Activated CD4-positive, alpha-beta memory T cell treated with anti-CD3 and anti-CD28 coated beads for 36 hours (primary cell): ENCODE measurements at regions not wholly inside any gene's neighbourhood (a gene's known extent, or its start where the extent isn't known, plus 50 kb on each side); places are given as distances from the start of the nearest gene placed in this dataset.

Experiments used
- CTCF ChIA-PET: fragments of 350-600 bp; sonication (Branson Sonifier 250); formaldehyde crosslinking; loops from one replicate; lab custom pipeline; 2021; ENCODE audit warnings: antibody characterized with exemption, inconsistent platforms; lab: Charles Lee
- POLR2A ChIA-PET: fragments of 350-600 bp; sonication (Branson Sonifier 250); formaldehyde crosslinking; loops from one replicate; lab custom pipeline; 2021; ENCODE audit warnings: antibody characterized with exemption; lab: Charles Lee
- DNase-seq: peaks from one replicate; pipeline ENCODE4 v3.0.0-alpha.2; 2020
- H3K27ac Mint-ChIP-seq: one replicate; pipeline ENCODE4 v1.8.0; 2021; ENCODE audit warnings: mixed read lengths
- H3K27me3 Mint-ChIP-seq: one replicate; pipeline ENCODE4 v1.8.0; 2021; ENCODE audit warnings: mixed read lengths
- H3K36me3 Mint-ChIP-seq: one replicate; pipeline ENCODE4 v1.8.0; 2021; ENCODE audit warnings: mixed read lengths
- H3K4me1 Mint-ChIP-seq: one replicate; pipeline ENCODE4 v1.8.0; 2021; ENCODE audit warnings: low read depth, mixed read lengths
- H3K4me3 Mint-ChIP-seq: one replicate; pipeline ENCODE4 v1.8.0; 2021; ENCODE audit warnings: mild to moderate bottlenecking, mixed read lengths
- H3K9me3 Mint-ChIP-seq: one replicate; pipeline ENCODE4 v1.8.0; 2021; ENCODE audit warnings: mixed read lengths
- intact Hi-C: fragments of 100-400 bp; cut with micrococcal nuclease; formaldehyde crosslinking; loops from one replicate; pipeline ENCODE4 v1.15.1; 2023

DNA sequence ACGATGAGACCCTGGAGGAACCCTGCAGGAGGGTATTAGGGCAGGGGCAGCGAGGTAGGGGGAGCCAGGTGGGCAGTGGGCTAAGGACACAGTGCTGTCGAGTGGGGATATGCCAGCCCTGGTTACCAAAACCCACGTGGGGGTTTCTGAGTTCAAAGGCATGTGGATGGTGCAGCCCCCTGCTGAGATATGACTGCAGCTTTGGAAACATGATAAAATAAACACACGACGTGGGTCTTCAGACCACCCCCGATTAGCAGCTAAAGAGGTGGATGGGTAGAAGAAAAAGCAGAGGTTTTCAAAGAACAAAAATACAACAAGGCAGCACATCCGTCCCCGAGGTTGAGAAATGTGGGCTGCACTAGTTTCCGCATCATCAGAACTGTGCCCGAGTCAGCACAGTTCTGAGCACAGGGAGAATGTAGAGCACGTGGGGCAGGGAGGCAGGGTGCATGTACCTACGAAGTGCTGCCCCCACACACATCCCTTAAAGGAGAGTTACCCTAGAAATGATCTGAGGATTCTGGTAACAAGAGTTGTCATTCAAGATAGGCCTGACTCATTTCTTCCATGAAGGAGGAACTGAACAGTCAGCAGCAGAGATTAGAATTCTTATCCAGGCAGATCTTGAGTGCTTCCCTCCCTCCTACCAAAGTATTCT, 121.3 kb downstream of the RPLP1 start:
- Mint-ChIP-seq H3K9me3 (no peaks in the 10 kb centered on the region), H3K36me3 (no peaks in the 10 kb centered on the region)

DNA sequence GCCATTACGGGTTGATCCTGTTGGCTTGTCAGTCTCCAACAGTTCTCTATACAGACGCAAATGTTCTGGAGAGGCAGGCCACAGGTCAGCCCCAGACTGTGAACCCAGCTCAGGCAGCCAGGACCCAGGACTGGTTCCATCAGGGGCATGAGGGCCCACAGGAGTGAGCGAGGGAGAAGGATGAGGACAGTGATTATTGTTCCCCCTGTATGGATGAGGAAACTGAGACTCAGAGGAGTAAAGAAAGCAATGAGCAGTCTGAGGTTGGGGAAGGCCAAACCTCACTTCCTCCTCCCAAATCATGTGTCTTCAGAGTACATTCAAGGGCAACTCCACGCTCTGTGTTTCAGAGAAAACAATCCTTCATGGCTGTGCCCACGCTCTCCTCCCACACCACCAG, 121.9 kb downstream of the RPLP1 start:
- ChIA-PET POLR2A (no interaction called here), CTCF (interaction anchor here (1.1 to 1.5 kb wide), 3 partner anchors 110 to 892 kb away, joined by 3 to 5 read pairs (median 3); no protein-coding TSS in a partner anchor)
- Mint-ChIP-seq H3K9me3 (no peaks in the 10 kb centered on the region), H3K4me3 (no peak overlapping the region), H3K36me3 (no peaks in the 10 kb centered on the region), H3K27me3 (no peaks in the 10 kb centered on the region), H3K27ac (peak overlapping the region; percentile 57), H3K4me1 (peaks cover 37% of the 10 kb centered on the region)
- intact Hi-C loops = loop anchor here (1.0 to 10.0 kb wide), 9 partner anchors 47 to 523 kb away; partner anchors contain the start of gene TLE3
- DNase-seq = peak; percentile 28

More for the DNA sequence above, 121.3 kb downstream of the RPLP1 start:
- H3K4me3 Mint-ChIP-seq = no peak overlapping the region
- intact Hi-C loops = loop anchor here (1.0 to 10.0 kb wide), 9 partner anchors 47 to 523 kb away; partner anchors contain the start of gene TLE3
- ChIA-PET POLR2A (no interaction called here), CTCF (interaction anchor here (1.1 kb wide), 1 partner anchor 893 kb away, joined by 5 read pairs; no protein-coding TSS in a partner anchor)
- no peaks in the 10 kb centered on the region for H3K27me3 Mint-ChIP-seq
- H3K27ac Mint-ChIP-seq = peak overlapping the region; percentile 57
- DNase-seq = peak; percentile 87
- peaks cover 37% of the 10 kb centered on the region for H3K4me1 Mint-ChIP-seq

DNA sequence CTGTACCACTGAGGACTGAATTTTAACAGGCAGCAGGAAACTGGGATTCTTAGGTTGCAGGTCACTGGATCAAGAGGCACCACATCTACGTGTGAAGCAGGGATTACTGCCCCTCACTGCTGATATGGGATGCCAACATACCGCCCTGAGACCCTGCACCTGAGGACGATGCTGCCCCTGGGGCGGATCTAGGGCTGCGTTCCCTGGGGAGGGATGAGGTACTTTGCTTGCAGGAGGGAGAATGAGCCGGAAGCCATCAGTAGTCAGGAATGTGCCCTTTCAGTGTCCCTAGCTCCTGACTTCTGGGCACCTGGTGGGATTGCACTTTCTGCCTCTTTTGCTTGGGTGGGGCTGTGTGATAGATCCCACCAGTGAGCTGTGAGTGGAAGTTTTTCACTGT, 122.8 kb downstream of the RPLP1 start:
- intact Hi-C loops = loop anchor here (2.0 to 10.0 kb wide), 5 partner anchors 98 to 917 kb away; no protein-coding TSS in a partner anchor
- no peak overlapping the region for H3K4me3 Mint-ChIP-seq
- no peaks in the 10 kb centered on the region for H3K27me3 Mint-ChIP-seq
- peaks cover 37% of the 10 kb centered on the region for H3K4me1 Mint-ChIP-seq
- no peak for DNase-seq
- ChIA-PET POLR2A (interaction anchor here (1.0 kb wide), 1 partner anchor 516 kb away, joined by 3 read pairs; no protein-coding TSS in a partner anchor), CTCF (interaction anchor here (0.6 to 2.8 kb wide), 21 partner anchors 10 to 914 kb away, joined by 3 to 20 read pairs (median 3); partner anchors contain the start of gene TLE3)
- no peaks in the 10 kb centered on the region for H3K9me3 Mint-ChIP-seq
- H3K36me3 Mint-ChIP-seq = no peaks in the 10 kb centered on the region
- H3K27ac Mint-ChIP-seq = no peak overlapping the region

DNA sequence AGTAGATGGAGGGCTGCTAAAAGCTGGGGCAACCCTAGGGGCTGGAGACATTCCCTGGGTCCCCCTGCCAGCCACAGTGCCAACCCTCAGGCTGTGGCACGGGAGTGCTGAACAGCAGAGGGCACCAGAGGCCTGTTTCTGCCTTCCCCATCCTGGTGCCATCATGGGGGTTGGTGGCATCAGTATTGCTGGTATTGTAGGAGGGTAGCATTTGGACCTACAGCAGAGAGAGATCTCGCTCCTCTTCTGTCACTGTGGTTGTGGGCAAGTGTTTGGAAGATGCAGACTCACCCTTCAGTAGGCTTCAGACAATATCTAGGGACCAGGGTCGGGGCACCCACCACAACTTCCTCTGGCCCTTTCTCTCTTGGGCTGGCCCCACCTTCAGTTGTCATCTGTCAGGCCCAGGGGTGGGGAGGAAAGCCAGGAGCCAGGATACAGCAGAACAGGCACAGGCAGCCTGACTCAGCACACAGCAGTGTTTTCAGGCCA, 123.5 kb downstream of the RPLP1 start:
- Mint-ChIP-seq H3K9me3 (no peaks in the 10 kb centered on the region), H3K27ac (no peak overlapping the region), H3K4me3 (no peak overlapping the region), H3K36me3 (no peaks in the 10 kb centered on the region), H3K27me3 (no peaks in the 10 kb centered on the region), H3K4me1 (peaks cover 37% of the 10 kb centered on the region)
- CTCF ChIA-PET = interaction anchor here (0.7 to 2.8 kb wide), 23 partner anchors 10 to 1188 kb away, joined by 3 to 20 read pairs (median 3); partner anchors contain the start of gene TLE3
- peak; percentile 82 for DNase-seq
- POLR2A ChIA-PET = interaction anchor here (1.0 kb wide), 1 partner anchor 516 kb away, joined by 3 read pairs; no protein-coding TSS in a partner anchor
- intact Hi-C loops = loop anchor here (5.0 to 10.0 kb wide), 4 partner anchors 99 to 916 kb away; no protein-coding TSS in a partner anchor

DNA sequence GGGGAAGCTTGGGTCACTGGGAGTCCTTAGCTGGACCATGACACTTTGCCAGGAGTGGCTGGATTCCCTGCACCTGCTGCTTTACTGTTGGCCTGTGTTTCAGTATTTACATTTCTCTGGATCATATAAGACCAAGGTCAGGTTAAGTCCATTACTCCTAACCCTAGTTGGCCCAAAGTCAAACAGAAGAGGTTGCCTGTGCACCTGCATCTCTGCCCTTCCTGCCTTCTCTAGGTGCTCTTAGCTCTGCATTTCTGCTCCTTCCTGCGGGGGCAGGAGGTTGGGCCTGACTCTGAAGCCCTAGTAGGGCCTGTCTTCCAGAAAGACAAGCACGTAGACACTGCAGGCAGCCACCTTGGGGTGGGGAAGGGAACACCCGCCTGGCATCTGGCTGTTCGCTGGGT, 124.3 kb downstream of the RPLP1 start:
- no peak overlapping the region for H3K4me3 Mint-ChIP-seq

DNA sequence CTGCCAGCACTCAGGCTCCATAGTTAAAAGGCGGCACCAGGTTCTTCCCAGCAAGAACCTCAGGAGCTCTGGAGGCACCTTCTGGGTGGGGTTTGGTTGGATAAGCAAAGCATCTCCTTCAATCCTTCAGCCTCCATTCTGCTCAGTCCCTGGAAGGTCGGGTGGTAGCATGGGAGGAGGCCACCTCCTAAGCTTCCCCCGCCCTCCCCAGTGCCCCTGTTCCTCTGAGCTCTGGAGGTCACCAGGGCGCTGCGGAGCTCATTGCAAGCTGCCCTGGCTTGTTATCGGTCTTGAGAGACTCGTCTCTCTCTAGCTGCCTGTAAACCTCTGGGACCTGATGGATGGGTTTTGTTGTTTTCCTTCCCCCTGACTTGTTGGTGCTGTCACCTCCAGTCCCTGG, 124.8 kb downstream of the RPLP1 start:
- ChIA-PET POLR2A (no interaction called here), CTCF (interaction anchor here (1.0 to 2.8 kb wide), 8 partner anchors 8 to 1145 kb away, joined by 3 to 20 read pairs (median 6); no protein-coding TSS in a partner anchor)
- intact Hi-C loops = loop anchor here (5.0 to 10.0 kb wide), 4 partner anchors 100 to 915 kb away; no protein-coding TSS in a partner anchor
- Mint-ChIP-seq H3K9me3 (no peaks in the 10 kb centered on the region), H3K27me3 (no peaks in the 10 kb centered on the region), H3K36me3 (no peaks in the 10 kb centered on the region), H3K4me3 (no peak overlapping the region), H3K4me1 (peaks cover 37% of the 10 kb centered on the region), H3K27ac (no peak overlapping the region)
- no peak for DNase-seq

More for the DNA sequence above, 124.3 kb downstream of the RPLP1 start:
- intact Hi-C loops = loop anchor here (5.0 to 10.0 kb wide), 4 partner anchors 100 to 915 kb away; no protein-coding TSS in a partner anchor
- CTCF ChIA-PET = interaction anchor here (0.6 to 2.8 kb wide), 15 partner anchors 9 to 1187 kb away, joined by 3 to 20 read pairs (median 3); no protein-coding TSS in a partner anchor
- POLR2A ChIA-PET = no interaction called here
- no peaks in the 10 kb centered on the region for H3K9me3 Mint-ChIP-seq
- H3K4me1 Mint-ChIP-seq = peaks cover 37% of the 10 kb centered on the region
- H3K27ac Mint-ChIP-seq = no peak overlapping the region
- H3K36me3 Mint-ChIP-seq = no peaks in the 10 kb centered on the region
- peak; percentile 22 for DNase-seq
- no peaks in the 10 kb centered on the region for H3K27me3 Mint-ChIP-seq

DNA sequence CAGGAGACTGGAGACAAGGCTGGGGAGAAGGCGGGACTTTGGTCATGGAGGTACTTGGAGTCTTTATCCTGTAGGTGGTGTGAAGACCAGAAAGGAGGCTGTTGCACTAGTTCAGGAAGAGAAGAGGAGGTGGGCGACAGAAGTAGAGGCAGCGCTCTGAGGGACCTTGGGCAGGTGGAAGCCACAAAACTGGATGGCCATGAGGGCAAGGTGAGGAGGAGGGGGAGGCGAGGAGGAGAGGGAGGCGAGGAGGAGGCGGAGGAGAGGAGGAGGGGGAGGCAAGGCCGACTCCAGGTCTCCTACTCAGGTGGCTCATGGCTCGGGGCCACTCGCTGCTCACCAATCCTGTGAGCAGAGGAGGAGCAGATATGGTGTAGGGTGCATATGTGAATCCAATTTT, 125.6 kb downstream of the RPLP1 start:
- POLR2A ChIA-PET = no interaction called here
- DNase-seq = no peak
- no peaks in the 10 kb centered on the region for H3K36me3 Mint-ChIP-seq
- CTCF ChIA-PET = interaction anchor here (2.1 kb wide), 1 partner anchor 1144 kb away, joined by 7 read pairs; no protein-coding TSS in a partner anchor
- peaks cover 37% of the 10 kb centered on the region for H3K4me1 Mint-ChIP-seq
- H3K4me3 Mint-ChIP-seq = no peak overlapping the region
- peak overlapping the region; percentile 3 for H3K27ac Mint-ChIP-seq
- intact Hi-C loops = loop anchor here (5.0 to 10.0 kb wide), 4 partner anchors 101 to 914 kb away; no protein-coding TSS in a partner anchor
- H3K9me3 Mint-ChIP-seq = no peaks in the 10 kb centered on the region
- no peaks in the 10 kb centered on the region for H3K27me3 Mint-ChIP-seq

DNA sequence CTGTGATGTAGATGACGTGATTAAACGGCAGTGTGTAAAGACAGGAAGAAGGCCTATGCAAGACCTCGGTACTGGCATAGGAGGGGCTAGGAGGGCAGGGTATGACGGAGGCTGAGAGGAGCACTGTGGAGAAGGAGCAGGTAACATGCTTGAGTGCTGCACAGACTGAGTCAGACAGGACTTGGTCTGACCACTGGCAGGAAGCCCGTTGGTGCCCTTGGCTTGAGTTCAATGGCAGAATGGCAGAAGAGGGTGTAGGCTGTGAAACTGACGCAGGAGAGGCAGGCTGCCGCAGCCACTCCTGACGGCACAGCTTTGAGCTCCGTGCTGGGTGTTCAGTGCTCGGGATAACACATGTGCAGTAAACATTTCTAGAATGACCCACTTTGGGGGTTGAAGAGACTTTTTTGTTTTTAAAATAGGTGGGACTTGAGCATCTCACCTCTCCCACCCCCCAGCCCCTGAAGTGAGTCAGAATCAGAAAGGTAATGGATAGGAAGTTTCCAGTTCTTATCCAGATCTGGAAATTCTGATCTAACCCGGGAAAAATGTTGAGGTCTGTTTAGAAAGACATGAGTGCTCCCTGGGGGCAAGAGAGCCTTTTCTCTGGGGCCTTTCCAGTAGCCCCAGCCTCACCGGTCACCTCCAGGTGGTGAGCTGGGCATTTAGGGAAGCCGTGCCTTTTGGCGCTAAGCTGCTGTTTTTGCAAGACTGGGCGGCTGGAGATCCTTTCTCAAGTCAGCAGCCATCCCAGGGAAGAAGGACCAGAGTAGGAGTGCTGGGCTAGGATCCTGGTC, 126.4 kb downstream of the RPLP1 start:
- no peaks in the 10 kb centered on the region for H3K27me3 Mint-ChIP-seq
- CTCF ChIA-PET = no interaction called here
- DNase-seq = no peak
- no peaks in the 10 kb centered on the region for H3K9me3 Mint-ChIP-seq
- intact Hi-C loops = loop anchor here (5.0 to 10.0 kb wide), 4 partner anchors 102 to 913 kb away; no protein-coding TSS in a partner anchor
- no peak overlapping the region for H3K27ac Mint-ChIP-seq
- H3K36me3 Mint-ChIP-seq = no peaks in the 10 kb centered on the region
- H3K4me1 Mint-ChIP-seq = peaks cover 30% of the 10 kb centered on the region
- no peak overlapping the region for H3K4me3 Mint-ChIP-seq
- POLR2A ChIA-PET = no interaction called here

DNA sequence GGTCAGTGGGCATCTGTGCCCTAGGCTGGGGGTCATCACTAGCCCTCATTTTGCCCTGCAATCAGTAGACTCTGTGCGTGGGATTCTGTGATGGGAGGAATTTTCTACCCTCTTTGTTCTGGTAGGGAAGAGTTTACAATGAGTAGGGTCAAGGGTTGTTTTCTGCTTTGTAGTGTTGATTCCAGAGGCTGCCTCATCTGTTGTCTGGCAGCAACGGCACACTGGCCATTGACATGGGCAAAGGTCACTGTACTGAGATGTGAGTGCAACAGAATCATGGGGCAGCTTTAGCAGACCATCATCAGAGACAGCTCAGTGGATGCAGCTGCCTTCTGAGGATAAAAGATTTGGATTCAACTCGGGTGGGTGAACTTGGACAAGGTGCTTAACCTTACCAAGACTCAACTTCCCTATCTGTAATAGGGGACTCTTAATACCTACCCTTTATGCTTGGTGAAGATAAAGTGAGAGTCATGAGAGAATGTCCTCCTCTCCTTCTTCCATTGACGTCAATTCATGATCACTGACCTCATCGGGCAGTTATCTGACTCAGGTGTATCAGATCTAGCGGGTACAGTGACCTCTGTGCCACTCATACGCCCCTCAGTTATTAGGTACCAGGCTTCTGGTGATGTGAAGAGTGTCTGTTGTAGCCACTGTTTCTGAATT, 127.5 kb downstream of the RPLP1 start:
- intact Hi-C loops = loop anchor here (5.0 to 10.0 kb wide), 4 partner anchors 103 to 912 kb away; no protein-coding TSS in a partner anchor
- ChIA-PET POLR2A (no interaction called here), CTCF (no interaction called here)
- Mint-ChIP-seq H3K27ac (no peak overlapping the region), H3K27me3 (no peaks in the 10 kb centered on the region), H3K9me3 (no peaks in the 10 kb centered on the region), H3K4me3 (no peak overlapping the region), H3K36me3 (no peaks in the 10 kb centered on the region), H3K4me1 (peaks cover 19% of the 10 kb centered on the region)
- DNase-seq = no peak

DNA sequence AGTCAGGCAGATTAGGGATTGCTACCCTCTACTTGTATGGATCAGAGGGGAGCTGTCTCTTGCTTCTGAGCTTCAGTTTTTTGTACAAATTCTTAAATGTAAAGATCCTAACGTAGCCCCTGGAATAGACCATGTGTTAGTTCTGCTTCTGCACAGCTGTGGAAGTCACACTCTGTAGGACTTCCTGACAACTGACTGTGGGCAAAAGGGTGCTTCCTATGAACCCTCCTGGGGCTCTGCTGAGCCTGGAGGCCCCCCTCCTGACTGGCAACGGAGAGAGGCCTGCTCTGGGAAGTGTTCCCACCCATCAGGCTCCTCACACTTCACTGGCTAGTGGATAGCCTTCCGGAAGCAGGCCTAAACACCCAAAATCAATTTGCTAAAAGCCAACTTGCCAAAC, 131.0 kb downstream of the RPLP1 start:
- CTCF ChIA-PET = interaction anchor here (0.5 to 0.6 kb wide), 2 partner anchors 10 to 947 kb away, joined by 3 read pairs; no protein-coding TSS in a partner anchor
- no peak overlapping the region for H3K27ac Mint-ChIP-seq
- POLR2A ChIA-PET = no interaction called here
- no peak overlapping the region for H3K4me3 Mint-ChIP-seq
- H3K4me1 Mint-ChIP-seq = peaks cover 5% of the 10 kb centered on the region
- H3K9me3 Mint-ChIP-seq = no peaks in the 10 kb centered on the region
- no peak for DNase-seq
- H3K27me3 Mint-ChIP-seq = no peaks in the 10 kb centered on the region
- intact Hi-C loops = no loop called here
- no peaks in the 10 kb centered on the region for H3K36me3 Mint-ChIP-seq

DNA sequence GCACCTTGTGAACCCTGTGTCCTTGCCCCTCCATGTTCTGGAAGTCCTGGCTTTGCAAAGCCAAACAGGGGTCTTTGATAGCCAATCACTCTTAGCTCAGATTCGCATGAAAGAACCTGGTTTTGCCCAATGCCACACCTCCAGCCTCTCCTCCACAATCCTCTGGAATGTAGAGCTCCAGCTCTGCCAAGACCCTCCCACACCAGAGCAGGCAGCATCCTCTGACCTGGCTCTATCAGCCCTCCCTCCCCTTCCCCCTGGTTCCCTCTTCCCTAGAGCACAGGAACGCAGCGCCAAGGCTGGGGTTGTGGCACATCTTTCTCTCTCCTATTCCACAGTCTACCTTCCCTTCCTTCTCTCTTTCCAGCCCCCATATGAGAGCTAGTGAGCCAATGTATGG, 133.3 kb downstream of the RPLP1 start:
- H3K27ac Mint-ChIP-seq = no peak overlapping the region
- no peaks in the 10 kb centered on the region for H3K27me3 Mint-ChIP-seq
- intact Hi-C loops = no loop called here
- H3K4me3 Mint-ChIP-seq = no peak overlapping the region
- H3K36me3 Mint-ChIP-seq = no peaks in the 10 kb centered on the region
- DNase-seq = no peak
- peaks cover 5% of the 10 kb centered on the region for H3K4me1 Mint-ChIP-seq
- H3K9me3 Mint-ChIP-seq = no peaks in the 10 kb centered on the region
- ChIA-PET POLR2A (no interaction called here), CTCF (interaction anchor here (1.7 kb wide), 1 partner anchor 10 kb away, joined by 7 read pairs; no protein-coding TSS in a partner anchor)
